ENCODE measurements at regions not wholly inside any gene's neighbourhood (a gene's known extent, or its start where the extent isn't known, plus 50 kb on each side); places are given as distances from the start of the nearest gene placed in this dataset.
"Not testable (repeated sequence)": the region's sequence is repeated elsewhere in the genome, so short reads cannot be mapped to it uniquely, and the experiment has no call there.

GRCh38 chr1:190808035-190808434, 330.4 kb upstream of the BRINP3 start:
- H3K9ac ChIP-seq (ENCODE audit: low read length in 2 of 2) = no peak overlapping the region
- H3K27ac ChIP-seq (ENCODE audit: low read length) = no peak overlapping the region
- no peaks in the 10 kb centered on the region for H3K36me3 ChIP-seq (ENCODE audit: control insufficient read depth in 2 of 2, insufficient read depth in 2 of 2, low read length in 2 of 2)

DNA sequence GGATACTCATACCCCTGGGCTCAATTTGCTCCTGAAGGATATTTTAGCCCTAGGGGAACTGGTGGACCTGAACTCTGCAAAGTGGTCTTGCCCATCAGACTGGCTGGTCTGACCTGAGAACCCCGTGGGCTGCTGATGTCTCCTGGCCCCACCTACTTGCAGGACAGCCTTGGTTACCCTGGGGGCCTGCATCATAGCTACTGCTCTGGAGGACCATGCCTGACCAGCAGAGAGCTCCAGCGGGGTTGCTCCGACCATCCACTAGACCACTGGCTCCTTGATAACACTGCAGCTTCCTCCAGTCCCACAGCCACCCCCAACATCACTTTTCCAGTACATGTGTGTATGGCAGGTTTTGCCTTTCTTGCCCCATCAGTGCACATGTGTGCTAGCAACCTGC, 331.6 kb upstream of the BRINP3 start:
- Histone ChIP-seq H3K27me3 (ENCODE audit: control insufficient read depth in 1 of 2, insufficient read depth in 2 of 2, low read length in 2 of 2) (no peaks in the 10 kb centered on the region), H3K36me3 (ENCODE audit: control insufficient read depth in 2 of 2, insufficient read depth in 2 of 2, low read length in 2 of 2) (no peaks in the 10 kb centered on the region), H3K27ac (ENCODE audit: low read length) (no peak overlapping the region), H3K4me3 (ENCODE audit: low read length in 2 of 2) (no peak overlapping the region), H3K9me3 (ENCODE audit: control insufficient read depth in 2 of 2, low read length in 2 of 2) (no peaks in the 10 kb centered on the region), H3K9ac (ENCODE audit: low read length in 2 of 2) (no peak overlapping the region), H3K4me1 (ENCODE audit: control insufficient read depth, insufficient read depth, low read length) (no peaks in the 10 kb centered on the region)

More at GRCh38 chr1:190808035-190808434, 330.4 kb upstream of the BRINP3 start:
- H3K27me3 ChIP-seq (ENCODE audit: control insufficient read depth in 1 of 2, insufficient read depth in 2 of 2, low read length in 2 of 2) = no peaks in the 10 kb centered on the region
- no peaks in the 10 kb centered on the region for H3K4me1 ChIP-seq (ENCODE audit: control insufficient read depth, insufficient read depth, low read length)
- H3K4me3 ChIP-seq (ENCODE audit: low read length in 2 of 2) = no peak overlapping the region
- H3K9me3 ChIP-seq (ENCODE audit: control insufficient read depth in 2 of 2, low read length in 2 of 2) = no peaks in the 10 kb centered on the region

- Histone ChIP-seq H3K4me3 (ENCODE audit: low read length in 2 of 2) (no peak overlapping the region), H3K27me3 (ENCODE audit: control insufficient read depth in 1 of 2, insufficient read depth in 2 of 2, low read length in 2 of 2) (no peaks in the 10 kb centered on the region), H3K9ac (ENCODE audit: low read length in 2 of 2) (no peak overlapping the region), H3K4me1 (ENCODE audit: control insufficient read depth, insufficient read depth, low read length) (no peaks in the 10 kb centered on the region), H3K27ac (ENCODE audit: low read length) (no peak overlapping the region), H3K36me3 (ENCODE audit: control insufficient read depth in 2 of 2, insufficient read depth in 2 of 2, low read length in 2 of 2) (no peaks in the 10 kb centered on the region), H3K9me3 (ENCODE audit: control insufficient read depth in 2 of 2, low read length in 2 of 2) (no peaks in the 10 kb centered on the region)
Observed at GRCh38 chr1:190812996-190813395, 335.3 kb upstream of the BRINP3 start.

- Histone ChIP-seq H3K27ac (ENCODE audit: low read length) (no peak overlapping the region), H3K36me3 (ENCODE audit: control insufficient read depth in 2 of 2, insufficient read depth in 2 of 2, low read length in 2 of 2) (no peaks in the 10 kb centered on the region), H3K27me3 (ENCODE audit: control insufficient read depth in 1 of 2, insufficient read depth in 2 of 2, low read length in 2 of 2) (no peaks in the 10 kb centered on the region), H3K4me1 (ENCODE audit: control insufficient read depth, insufficient read depth, low read length) (no peaks in the 10 kb centered on the region), H3K9me3 (ENCODE audit: control insufficient read depth in 2 of 2, low read length in 2 of 2) (no peaks in the 10 kb centered on the region), H3K9ac (ENCODE audit: low read length in 2 of 2) (no peak overlapping the region), H3K4me3 (ENCODE audit: low read length in 2 of 2) (no peak overlapping the region)
Observed at GRCh38 chr1:190832511-190832910, 354.8 kb upstream of the BRINP3 start.

DNA sequence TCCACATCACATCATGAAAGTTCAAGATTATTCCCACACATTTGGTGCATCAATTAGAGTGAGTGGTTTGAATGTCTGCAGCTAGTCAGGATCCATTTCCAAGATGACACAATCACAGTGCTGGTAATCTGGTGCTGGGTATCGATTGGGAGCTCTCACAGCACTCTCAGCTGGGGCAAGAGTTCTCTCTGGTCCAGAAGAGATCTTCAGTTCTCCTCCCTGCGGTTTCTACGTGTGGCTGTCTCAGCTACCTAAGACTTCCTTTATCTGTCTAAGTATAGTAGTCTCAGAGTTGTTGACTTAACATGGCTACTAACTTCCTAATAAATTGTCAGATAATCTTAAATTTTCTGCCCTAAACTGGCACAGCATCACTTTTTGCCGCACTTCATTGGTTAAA, 358.0 kb upstream of the BRINP3 start:
- no peak overlapping the region for H3K9ac ChIP-seq (ENCODE audit: low read length in 2 of 2)
- H3K9me3 ChIP-seq (ENCODE audit: control insufficient read depth in 2 of 2, low read length in 2 of 2) = no peaks in the 10 kb centered on the region
- no peaks in the 10 kb centered on the region for H3K27me3 ChIP-seq (ENCODE audit: control insufficient read depth in 1 of 2, insufficient read depth in 2 of 2, low read length in 2 of 2)
- no peak overlapping the region for H3K4me3 ChIP-seq (ENCODE audit: low read length in 2 of 2)
- H3K27ac ChIP-seq (ENCODE audit: low read length) = no peak overlapping the region
- H3K36me3 ChIP-seq (ENCODE audit: control insufficient read depth in 2 of 2, insufficient read depth in 2 of 2, low read length in 2 of 2) = no peaks in the 10 kb centered on the region
- H3K4me1 ChIP-seq (ENCODE audit: control insufficient read depth, insufficient read depth, low read length) = no peaks in the 10 kb centered on the region

DNA sequence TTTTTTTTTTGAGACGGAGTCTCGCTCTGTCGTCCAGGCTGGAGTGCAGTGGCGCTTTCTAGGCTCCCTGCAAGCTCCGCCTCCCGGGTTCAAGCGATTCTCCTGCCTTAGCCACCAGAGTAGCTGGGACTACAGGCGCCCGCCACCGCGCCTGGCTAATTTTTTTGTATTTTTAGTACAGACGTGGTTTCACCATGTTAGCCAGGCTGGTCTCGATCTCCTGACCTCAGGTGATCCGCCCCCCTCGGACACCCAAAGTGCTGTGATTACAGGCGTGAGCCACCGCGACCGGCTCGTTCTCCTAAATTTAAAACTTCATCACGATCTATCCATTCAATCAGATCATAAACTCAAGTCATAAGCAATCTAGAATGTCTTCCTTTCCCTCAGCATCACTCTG, 359.5 kb upstream of the BRINP3 start:
- not testable (repeated sequence) for H3K36me3 ChIP-seq (ENCODE audit: control insufficient read depth in 2 of 2, insufficient read depth in 2 of 2, low read length in 2 of 2); H3K27me3 ChIP-seq (ENCODE audit: control insufficient read depth in 1 of 2, insufficient read depth in 2 of 2, low read length in 2 of 2); H3K27ac ChIP-seq (ENCODE audit: low read length); H3K9me3 ChIP-seq (ENCODE audit: control insufficient read depth in 2 of 2, low read length in 2 of 2); H3K9ac ChIP-seq (ENCODE audit: low read length in 2 of 2); H3K4me1 ChIP-seq (ENCODE audit: control insufficient read depth, insufficient read depth, low read length); H3K4me3 ChIP-seq (ENCODE audit: low read length in 2 of 2)

GRCh38 chr1:190837888-190838287, 360.2 kb upstream of the BRINP3 start:
- no peaks in the 10 kb centered on the region for H3K36me3 ChIP-seq (ENCODE audit: control insufficient read depth in 2 of 2, insufficient read depth in 2 of 2, low read length in 2 of 2)
- no peaks in the 10 kb centered on the region for H3K9me3 ChIP-seq (ENCODE audit: control insufficient read depth in 2 of 2, low read length in 2 of 2)
- no peaks in the 10 kb centered on the region for H3K4me1 ChIP-seq (ENCODE audit: control insufficient read depth, insufficient read depth, low read length)
- no peaks in the 10 kb centered on the region for H3K27me3 ChIP-seq (ENCODE audit: control insufficient read depth in 1 of 2, insufficient read depth in 2 of 2, low read length in 2 of 2)
- no peak overlapping the region for H3K9ac ChIP-seq (ENCODE audit: low read length in 2 of 2)
- H3K4me3 ChIP-seq (ENCODE audit: low read length in 2 of 2) = no peak overlapping the region
- H3K27ac ChIP-seq (ENCODE audit: low read length) = no peak overlapping the region

DNA sequence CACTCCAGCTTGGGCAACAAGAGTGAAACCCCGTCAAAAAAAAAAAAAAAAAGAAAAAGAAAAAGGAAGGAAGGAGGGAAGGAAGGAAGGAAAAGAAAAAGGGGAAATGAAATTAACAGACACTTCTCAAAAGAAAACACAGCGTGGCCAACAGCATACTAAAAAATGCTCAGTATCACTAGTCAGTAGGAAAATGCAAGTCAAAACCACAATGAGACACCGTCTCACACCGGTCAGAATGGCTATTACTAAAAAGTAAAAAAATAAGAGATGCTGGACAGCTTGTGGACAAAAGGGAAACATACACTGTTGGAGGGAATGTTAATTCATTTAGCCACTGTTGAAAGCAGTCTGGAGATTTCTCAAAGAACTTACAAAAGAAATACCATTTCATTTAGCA, 369.5 kb upstream of the BRINP3 start:
- Histone ChIP-seq H3K4me1 (ENCODE audit: control insufficient read depth, insufficient read depth, low read length) (no peaks in the 10 kb centered on the region), H3K27ac (ENCODE audit: low read length) (no peak overlapping the region), H3K9ac (ENCODE audit: low read length in 2 of 2) (no peak overlapping the region), H3K36me3 (ENCODE audit: control insufficient read depth in 2 of 2, insufficient read depth in 2 of 2, low read length in 2 of 2) (no peaks in the 10 kb centered on the region), H3K27me3 (ENCODE audit: control insufficient read depth in 1 of 2, insufficient read depth in 2 of 2, low read length in 2 of 2) (no peaks in the 10 kb centered on the region), H3K9me3 (ENCODE audit: control insufficient read depth in 2 of 2, low read length in 2 of 2) (no peaks in the 10 kb centered on the region), H3K4me3 (ENCODE audit: low read length in 2 of 2) (no peak overlapping the region)

- Histone ChIP-seq H3K27me3 (ENCODE audit: control insufficient read depth in 1 of 2, insufficient read depth in 2 of 2, low read length in 2 of 2) (no peaks in the 10 kb centered on the region), H3K4me1 (ENCODE audit: control insufficient read depth, insufficient read depth, low read length) (no peaks in the 10 kb centered on the region), H3K9me3 (ENCODE audit: control insufficient read depth in 2 of 2, low read length in 2 of 2) (no peaks in the 10 kb centered on the region), H3K4me3 (ENCODE audit: low read length in 2 of 2) (no peak overlapping the region), H3K27ac (ENCODE audit: low read length) (no peak overlapping the region), H3K9ac (ENCODE audit: low read length in 2 of 2) (no peak overlapping the region), H3K36me3 (ENCODE audit: control insufficient read depth in 2 of 2, insufficient read depth in 2 of 2, low read length in 2 of 2) (no peaks in the 10 kb centered on the region)
Observed at GRCh38 chr1:190849346-190849745, 371.7 kb upstream of the BRINP3 start.

DNA sequence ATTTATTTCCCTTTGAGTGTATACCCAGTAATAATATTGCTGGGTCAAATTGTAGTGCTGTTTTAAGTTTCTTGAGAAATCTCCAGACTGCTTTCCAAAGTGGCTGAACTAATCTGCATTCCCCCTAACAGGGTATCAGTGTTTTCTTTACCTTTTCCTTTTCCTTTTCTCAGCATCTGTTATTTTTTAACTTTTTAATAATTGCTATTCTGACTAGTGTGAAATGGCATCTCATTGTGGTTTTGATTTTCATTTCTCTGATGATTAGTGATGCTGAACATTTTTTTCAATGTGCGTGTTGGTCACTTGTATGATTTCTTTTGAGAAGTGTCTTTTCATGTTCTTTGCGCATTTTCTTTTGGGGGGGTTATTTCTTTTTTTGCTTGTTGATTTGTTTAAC, 374.9 kb upstream of the BRINP3 start:
- Histone ChIP-seq H3K27ac (ENCODE audit: low read length) (no peak overlapping the region), H3K36me3 (ENCODE audit: control insufficient read depth in 2 of 2, insufficient read depth in 2 of 2, low read length in 2 of 2) (no peaks in the 10 kb centered on the region), H3K9ac (ENCODE audit: low read length in 2 of 2) (no peak overlapping the region), H3K27me3 (ENCODE audit: control insufficient read depth in 1 of 2, insufficient read depth in 2 of 2, low read length in 2 of 2) (no peaks in the 10 kb centered on the region), H3K9me3 (ENCODE audit: control insufficient read depth in 2 of 2, low read length in 2 of 2) (no peaks in the 10 kb centered on the region), H3K4me3 (ENCODE audit: low read length in 2 of 2) (no peak overlapping the region), H3K4me1 (ENCODE audit: control insufficient read depth, insufficient read depth, low read length) (no peaks in the 10 kb centered on the region)

- no peaks in the 10 kb centered on the region for H3K9me3 ChIP-seq (ENCODE audit: control insufficient read depth in 2 of 2, low read length in 2 of 2)
- H3K4me1 ChIP-seq (ENCODE audit: control insufficient read depth, insufficient read depth, low read length) = no peaks in the 10 kb centered on the region
- no peak overlapping the region for H3K4me3 ChIP-seq (ENCODE audit: low read length in 2 of 2)
- H3K27ac ChIP-seq (ENCODE audit: low read length) = no peak overlapping the region
- H3K9ac ChIP-seq (ENCODE audit: low read length in 2 of 2) = no peak overlapping the region
- H3K36me3 ChIP-seq (ENCODE audit: control insufficient read depth in 2 of 2, insufficient read depth in 2 of 2, low read length in 2 of 2) = no peaks in the 10 kb centered on the region
- H3K27me3 ChIP-seq (ENCODE audit: control insufficient read depth in 1 of 2, insufficient read depth in 2 of 2, low read length in 2 of 2) = no peaks in the 10 kb centered on the region
Observed at GRCh38 chr1:190858140-190858539, 380.5 kb upstream of the BRINP3 start.

Data from stomach smooth muscle (tissue), 2 donors.